ENCODE measurements at regions not wholly inside any gene's neighbourhood (a gene's known extent, or its start where the extent isn't known, plus 50 kb on each side); places are given as distances from the start of the nearest gene placed in this dataset.

GRCh38 chr7:145539910-145540309, 576.7 kb upstream of the CNTNAP2 start:
- H3K4me3 ChIP-seq (ENCODE audit: low read depth, low read length), result no peak overlapping the region
- TF ChIP-seq CTCF (IDR thresholded peaks at IDR 0.05; ENCODE audit: control insufficient read depth, extremely low read depth, insufficient read depth), result no peak
- no peak for DNase-seq (ENCODE audit: low read depth)

GRCh38 chr7:145534301-145534700, 582.3 kb upstream of the CNTNAP2 start:
- DNase-seq (ENCODE audit: low read depth), result no peak
- no peak overlapping the region for H3K4me3 ChIP-seq (ENCODE audit: low read depth, low read length)
- no peak for TF ChIP-seq CTCF (IDR thresholded peaks at IDR 0.05; ENCODE audit: control insufficient read depth, extremely low read depth, insufficient read depth)

GRCh38 chr7:145520284-145520683, 596.3 kb upstream of the CNTNAP2 start:
- DNase-seq (ENCODE audit: low read depth), result no peak
- no peak for TF ChIP-seq CTCF (IDR thresholded peaks at IDR 0.05; ENCODE audit: control insufficient read depth, extremely low read depth, insufficient read depth)

GRCh38 chr7:145511004-145511403, 605.6 kb upstream of the CNTNAP2 start:
- no peak for DNase-seq (ENCODE audit: low read depth)
- TF ChIP-seq CTCF (IDR thresholded peaks at IDR 0.05; ENCODE audit: control insufficient read depth, extremely low read depth, insufficient read depth), result no peak
- H3K4me3 ChIP-seq (ENCODE audit: low read depth, low read length), result no peak overlapping the region

More at GRCh38 chr7:145520284-145520683, 596.3 kb upstream of the CNTNAP2 start:
- H3K4me3 ChIP-seq (ENCODE audit: low read depth, low read length), result no peak overlapping the region

- no peak for DNase-seq (ENCODE audit: low read depth)
- H3K4me3 ChIP-seq (ENCODE audit: low read depth, low read length), result no peak overlapping the region
- TF ChIP-seq CTCF (IDR thresholded peaks at IDR 0.05; ENCODE audit: control insufficient read depth, extremely low read depth, insufficient read depth), result no peak
These were observed 618.6 kb upstream of the CNTNAP2 start for GRCh38 chr7:145497911-145498525.

- no peak for DNase-seq (ENCODE audit: low read depth)
- no peak for TF ChIP-seq CTCF (IDR thresholded peaks at IDR 0.05; ENCODE audit: control insufficient read depth, extremely low read depth, insufficient read depth)
- H3K4me3 ChIP-seq (ENCODE audit: low read depth, low read length), result no peak overlapping the region
These were observed 626.2 kb upstream of the CNTNAP2 start for GRCh38 chr7:145490356-145490755.

GRCh38 chr7:145489609-145490008, 627.0 kb upstream of the CNTNAP2 start:
- no peak overlapping the region for H3K4me3 ChIP-seq (ENCODE audit: low read depth, low read length)
- TF ChIP-seq CTCF (IDR thresholded peaks at IDR 0.05; ENCODE audit: control insufficient read depth, extremely low read depth, insufficient read depth), result no peak
- no peak for DNase-seq (ENCODE audit: low read depth)
